Glomerular visceral epithelial cell (primary cell): ENCODE measurements at regions not wholly inside any gene's neighbourhood (a gene's known extent, or its start where the extent isn't known, plus 50 kb on each side); places are given as distances from the start of the nearest gene placed in this dataset.

ENCODE experiments used
- DNase-seq: peaks from one replicate; pipeline ENCODE4 v3.0.0-alpha.2; 2016; ENCODE audit errors: extremely low spot score

- no peak for DNase-seq
Observed at GRCh38 chr4:38230121-38230801, 270.1 kb downstream of the PTTG2 start.

- DNase-seq: no peak
Observed at GRCh38 chr4:38230821-38231563, 270.8 kb downstream of the PTTG2 start.

GRCh38 chr4:38231626-38232025 is 271.4 kb downstream of the PTTG2 start:
- DNase-seq: no peak

GRCh38 chr4:38232741-38233140 is 272.5 kb downstream of the PTTG2 start:
- DNase-seq: no peak

GRCh38 chr4:38233727-38234480 is 273.7 kb downstream of the PTTG2 start:
- DNase-seq: no peak

GRCh38 chr4:38235354-38235753 is 275.2 kb downstream of the PTTG2 start:
- DNase-seq: no peak

GRCh38 chr4:38236003-38236402 is 275.8 kb downstream of the PTTG2 start:
- DNase-seq: no peak

- no peak for DNase-seq
Observed at GRCh38 chr4:38236503-38236902, 276.3 kb downstream of the PTTG2 start.

- DNase-seq: peak; percentile 37
Observed at GRCh38 chr4:38237139-38237538, 276.9 kb downstream of the PTTG2 start.

GRCh38 chr4:38241541-38241940 is 281.3 kb downstream of the PTTG2 start:
- DNase-seq: no peak

GRCh38 chr4:38242101-38242500 is 281.9 kb downstream of the PTTG2 start:
- DNase-seq: no peak

- DNase-seq: no peak
Observed at GRCh38 chr4:38242822-38243387, 282.7 kb downstream of the PTTG2 start.

- no peak for DNase-seq
Observed at GRCh38 chr4:38243388-38244053, 283.3 kb downstream of the PTTG2 start.

GRCh38 chr4:38254825-38255224 is 294.6 kb downstream of the PTTG2 start:
- no peak for DNase-seq

GRCh38 chr4:38255572-38255971 is 295.4 kb downstream of the PTTG2 start:
- no peak for DNase-seq

- DNase-seq: peak; percentile 7
Observed at GRCh38 chr4:38266616-38267015, 306.4 kb downstream of the PTTG2 start.

- DNase-seq: no peak
Observed at GRCh38 chr4:38268108-38268820, 308.1 kb downstream of the PTTG2 start.

- DNase-seq: no peak
Observed at GRCh38 chr4:38268837-38269236, 308.6 kb downstream of the PTTG2 start.

- DNase-seq: no peak
Observed at GRCh38 chr4:38273407-38273806, 313.2 kb downstream of the PTTG2 start.

GRCh38 chr4:38275331-38276100 is 315.3 kb downstream of the PTTG2 start:
- DNase-seq: no peak
